PC-9 (cell line): ENCODE measurements at regions not wholly inside any gene's neighbourhood (a gene's known extent, or its start where the extent isn't known, plus 50 kb on each side); places are given as distances from the start of the nearest gene placed in this dataset.

Experiments used
- BruUV-seq: library from RNA; stranded (reverse); fragments of 400-500 nt; replicated peaks from 2 replicates; lab custom pipeline; 2021; lab: Mats Ljungman, UMichigan
- CTCF ChIA-PET: fragments of 300-600 bp; sonication (Branson Sonifier 250); formaldehyde crosslinking; loops from one replicate; lab custom pipeline; 2022; ENCODE audit warnings: antibody characterized with exemption; lab: Charles Lee
- POLR2A ChIA-PET: fragments of 300-600 bp; sonication (Branson Sonifier 250); formaldehyde crosslinking; loops from one replicate; lab custom pipeline; 2022; ENCODE audit warnings: antibody characterized with exemption; ENCODE audit not compliant: unreplicated experiment; lab: Charles Lee
- DNase-seq, 2 experiments: peaks; one replicate each; pipeline versions ENCODE4 v3.0.0 to v3.0.0-alpha.2; 2015 to 2022; ENCODE audit warnings: mixed read lengths in 1 of 2
- H2AFZ ChIP-seq: fragments of 200-600 bp; sonication (generic); 2 replicates; pipeline ENCODE4 v1.8.1; 2017; ENCODE audit warnings: antibody characterized with exemption
- H3F3A ChIP-seq: fragments of 200-600 bp; sonication (generic); 2 replicates; pipeline ENCODE4 v1.8.1; 2017; ENCODE audit warnings: antibody characterized with exemption, mild to moderate bottlenecking, low read depth; ENCODE audit not compliant: insufficient read depth
- H3K27ac ChIP-seq: fragments of 200-600 bp; sonication (generic); 2 replicates; pipeline ENCODE4 v1.6.1; 2016; ENCODE audit warnings: mixed run types
- H3K27me3 ChIP-seq: fragments of 200-600 bp; sonication (generic); 2 replicates; pipeline ENCODE4 v1.6.1; 2016; ENCODE audit warnings: low read depth, mixed run types; ENCODE audit not compliant: insufficient read depth
- H3K36me3 ChIP-seq: fragments of 200-600 bp; sonication (generic); 2 replicates; pipeline ENCODE4 v1.6.1; 2016; ENCODE audit warnings: low read depth, mixed run types
- H3K4me1 ChIP-seq: fragments of 200-600 bp; sonication (generic); replicated peaks from 2 replicates; pipeline ENCODE4 v1.6.1; 2016; ENCODE audit warnings: mixed run types; ENCODE audit not compliant: insufficient read depth
- H3K4me2 ChIP-seq: fragments of 200-600 bp; sonication (generic); 2 replicates; pipeline ENCODE4 v1.6.1; 2017; ENCODE audit warnings: mixed run types
- H3K4me3 ChIP-seq: fragments of 200-600 bp; sonication (generic); 2 replicates; pipeline ENCODE4 v1.6.1; 2016; ENCODE audit warnings: mixed run types
- H3K79me2 ChIP-seq: fragments of 200-600 bp; sonication (generic); 2 replicates; pipeline ENCODE4 v1.6.1; 2017; ENCODE audit warnings: low read depth, mixed run types
- H3K9me2 ChIP-seq: fragments of 200-600 bp; sonication (generic); 2 replicates; pipeline ENCODE4 v1.8.1; 2017; ENCODE audit warnings: mild to moderate bottlenecking; ENCODE audit not compliant: insufficient read depth
- H3K9me3 ChIP-seq: fragments of 200-600 bp; sonication (generic); 2 replicates; pipeline ENCODE4 v1.8.1; 2016; ENCODE audit warnings: low read depth; ENCODE audit not compliant: insufficient read depth
- H4K20me1 ChIP-seq: fragments of 200-600 bp; sonication (generic); 2 replicates; pipeline ENCODE4 v1.8.1; 2017; ENCODE audit not compliant: insufficient read depth
- CTCF ChIP-seq: fragments of 200-600 bp; sonication (generic); conservative IDR thresholded peaks from 2 replicates; pipeline ENCODE4 v1.6.1; 2017; ENCODE audit warnings: mixed run types, antibody characterized with exemption, mild to moderate bottlenecking, moderate library complexity
- EZH2 ChIP-seq: fragments of 200-600 bp; sonication (generic); IDR thresholded peaks from 2 replicates; pipeline ENCODE4 v1.8.0; 2017; ENCODE audit warnings: antibody characterized with exemption, low read depth
- intact Hi-C: fragments of 100-400 bp; cut with micrococcal nuclease; formaldehyde crosslinking; loops from one replicate; pipeline ENCODE4 v1.10.0; 2022; ENCODE audit not compliant: unreplicated experiment

GRCh38 chr7:95718577-95719410, 53.6 kb upstream of the DYNC1I1 start:
- TF ChIP-seq CTCF, result peak; percentile 58
- TF ChIP-seq EZH2, result no peak

GRCh38 chr7:95716357-95717122, 55.8 kb upstream of the DYNC1I1 start:
- intact Hi-C loops, result no loop called here
- CTCF ChIA-PET, result interaction anchor here (0.6 kb wide), 1 partner anchor 25 kb away, joined by 4 read pairs; no protein-coding TSS in a partner anchor
- Histone ChIP-seq H3K4me1 (no peaks in the 10 kb centered on the region), H3K9me3 (no peaks in the 10 kb centered on the region), H3K36me3 (no peaks in the 10 kb centered on the region), H2AFZ (no peak overlapping the region), H3K4me2 (no peak overlapping the region), H3K27ac (no peak overlapping the region), H3K4me3 (no peak overlapping the region), H3K79me2 (no peaks in the 10 kb centered on the region), H3K27me3 (no peaks in the 10 kb centered on the region), H4K20me1 (no peaks in the 10 kb centered on the region), H3K9me2 (no peaks in the 10 kb centered on the region), H3F3A (no peaks in the 10 kb centered on the region)
- no peak for TF ChIP-seq CTCF
- TF ChIP-seq EZH2, result no peak
- POLR2A ChIA-PET, result no interaction called here
- DNase-seq, result no peak
- BruUV-seq, result no TSS peak

More at GRCh38 chr7:95718577-95719410, 53.6 kb upstream of the DYNC1I1 start:
- H3K4me3 ChIP-seq, result no peak overlapping the region
- H3K79me2 ChIP-seq, result no peaks in the 10 kb centered on the region
- H3K36me3 ChIP-seq, result no peaks in the 10 kb centered on the region
- no peaks in the 10 kb centered on the region for H3K9me3 ChIP-seq
- no peak for DNase-seq
- no TSS peak for BruUV-seq
- H2AFZ ChIP-seq, result no peak overlapping the region
- intact Hi-C loops, result no loop called here
- CTCF ChIA-PET, result interaction anchor here (0.6 kb wide), 1 partner anchor 1256 kb away, joined by 3 read pairs; no protein-coding TSS in a partner anchor
- H3K27ac ChIP-seq, result no peak overlapping the region
- POLR2A ChIA-PET, result no interaction called here
- H3K4me1 ChIP-seq, result no peaks in the 10 kb centered on the region
- no peaks in the 10 kb centered on the region for H3F3A ChIP-seq
- H3K27me3 ChIP-seq, result no peaks in the 10 kb centered on the region; the same call in 1 of the 2 replicates
- H3K9me2 ChIP-seq, result no peaks in the 10 kb centered on the region
- no peak overlapping the region for H3K4me2 ChIP-seq
- no peaks in the 10 kb centered on the region for H4K20me1 ChIP-seq

GRCh38 chr7:95715274-95715673, 57.1 kb upstream of the DYNC1I1 start:
- CTCF ChIA-PET, result no interaction called here

More at GRCh38 chr7:95715274-95715673, 57.1 kb upstream of the DYNC1I1 start:
- no peak for DNase-seq
- Histone ChIP-seq H3K27ac (no peak overlapping the region), H4K20me1 (no peaks in the 10 kb centered on the region), H3K36me3 (no peaks in the 10 kb centered on the region), H2AFZ (no peak overlapping the region), H3F3A (no peaks in the 10 kb centered on the region), H3K27me3 (no peaks in the 10 kb centered on the region), H3K79me2 (no peaks in the 10 kb centered on the region), H3K4me3 (no peak overlapping the region), H3K9me2 (no peaks in the 10 kb centered on the region), H3K4me1 (no peaks in the 10 kb centered on the region), H3K9me3 (no peaks in the 10 kb centered on the region), H3K4me2 (no peak overlapping the region)
- POLR2A ChIA-PET, result interaction anchor here (0.5 kb wide), 1 partner anchor 170 kb away, joined by 3 read pairs; no protein-coding TSS in a partner anchor
- TF ChIP-seq EZH2 (no peak), CTCF (no peak)
- intact Hi-C loops, result no loop called here
- BruUV-seq, result no TSS peak
